KMS-11 (cell line): ENCODE measurements at regions not wholly inside any gene's neighbourhood (a gene's known extent, or its start where the extent isn't known, plus 50 kb on each side); places are given as distances from the start of the nearest gene placed in this dataset.

Experiments
- H2AFZ ChIP-seq: fragments of 200-600 bp; sonication (generic); 2 replicates; pipeline ENCODE4 v1.6.1; 2016; ENCODE audit warnings: antibody characterized with exemption, mixed run types, low read depth
- H3K27ac ChIP-seq: fragments of 200-600 bp; sonication (generic); 2 replicates; pipeline ENCODE4 v1.6.1; 2016; ENCODE audit warnings: mild to moderate bottlenecking, mixed run types
- H3K27me3 ChIP-seq: fragments of 200-600 bp; sonication (generic); 2 replicates; pipeline ENCODE4 v1.6.1; 2017; ENCODE audit warnings: mild to moderate bottlenecking, low read depth, mixed run types, moderate library complexity; ENCODE audit not compliant: insufficient read depth
- H3K36me3 ChIP-seq: fragments of 200-600 bp; sonication (generic); 2 replicates; pipeline ENCODE4 v1.6.1; 2017; ENCODE audit warnings: mild to moderate bottlenecking, mixed run types; ENCODE audit not compliant: insufficient read depth
- H3K4me1 ChIP-seq: fragments of 200-600 bp; sonication (generic); 2 replicates; pipeline ENCODE4 v1.6.1; 2016; ENCODE audit warnings: mild to moderate bottlenecking, low read depth, mixed run types; ENCODE audit not compliant: poor library complexity, severe bottlenecking
- H3K4me2 ChIP-seq: fragments of 200-600 bp; sonication (generic); 2 replicates; pipeline ENCODE4 v1.7.0; 2016; ENCODE audit warnings: mild to moderate bottlenecking, mixed run types
- H3K4me3 ChIP-seq: fragments of 200-600 bp; sonication (generic); IDR thresholded peaks from 2 replicates; pipeline ENCODE4 v1.6.1; 2017; ENCODE audit warnings: low read depth, low read length, mixed read lengths; ENCODE audit not compliant: insufficient read depth
- H3K79me2 ChIP-seq: fragments of 200-600 bp; sonication (generic); 2 replicates; pipeline ENCODE4 v1.6.1; 2016; ENCODE audit warnings: low read depth, mixed run types; ENCODE audit not compliant: insufficient read depth
- H3K9ac ChIP-seq: fragments of 200-600 bp; sonication (generic); 2 replicates; pipeline ENCODE4 v1.6.1; 2016; ENCODE audit warnings: mild to moderate bottlenecking, mixed run types
- H4K20me1 ChIP-seq: fragments of 200-600 bp; sonication (generic); 2 replicates; pipeline ENCODE4 v1.6.1; 2016; ENCODE audit warnings: mild to moderate bottlenecking, mixed run types; ENCODE audit not compliant: insufficient read depth
- CTCF ChIP-seq: fragments of 200-600 bp; sonication (generic); conservative IDR thresholded peaks from 2 replicates; pipeline ENCODE4 v1.6.1; 2017; ENCODE audit warnings: low read depth, mild to moderate bottlenecking, antibody characterized with exemption, low read length, moderate library complexity, mixed read lengths

- H3K36me3 ChIP-seq, result no peaks in the 10 kb centered on the region
- no peaks in the 10 kb centered on the region for H4K20me1 ChIP-seq
- H3K9ac ChIP-seq, result no peak overlapping the region
- no peak overlapping the region for H3K4me2 ChIP-seq
- TF ChIP-seq CTCF, result no peak
- no peaks in the 10 kb centered on the region for H3K27me3 ChIP-seq
- no peaks in the 10 kb centered on the region for H3K4me1 ChIP-seq
- no peaks in the 10 kb centered on the region for H3K79me2 ChIP-seq
- no peak overlapping the region for H2AFZ ChIP-seq
- H3K4me3 ChIP-seq, result no peak overlapping the region
- H3K27ac ChIP-seq, result no peak overlapping the region
Measured at GRCh38 chr10:44465401-44466115, 80.7 kb upstream of the CXCL12 start.

DNA sequence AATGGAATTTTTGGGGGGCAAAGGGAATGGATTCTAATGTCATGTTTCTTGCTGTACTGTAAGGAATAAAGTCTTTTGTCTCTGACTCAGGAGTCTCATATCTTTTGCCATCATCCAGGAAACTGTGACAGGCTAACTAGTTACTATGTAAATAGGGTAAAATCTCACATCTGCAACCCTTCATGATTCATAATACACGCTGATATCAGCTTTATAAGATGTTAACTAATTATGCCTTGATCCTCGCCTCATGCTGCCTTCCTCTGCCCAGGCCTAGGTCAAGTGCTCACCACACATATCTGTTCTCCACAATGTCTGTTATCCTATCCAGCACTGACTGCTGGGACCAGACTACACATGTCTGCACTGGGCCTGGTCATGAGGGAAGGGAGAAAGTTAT is 81.3 kb upstream of the CXCL12 start:
- Histone ChIP-seq H3K4me2 (no peak overlapping the region), H3K79me2 (no peaks in the 10 kb centered on the region), H3K27me3 (no peaks in the 10 kb centered on the region), H3K27ac (no peak overlapping the region), H3K4me3 (no peak overlapping the region), H2AFZ (no peak overlapping the region), H3K4me1 (no peaks in the 10 kb centered on the region), H3K9ac (no peak overlapping the region), H4K20me1 (no peaks in the 10 kb centered on the region), H3K36me3 (no peaks in the 10 kb centered on the region)
- TF ChIP-seq CTCF, result no peak

- Histone ChIP-seq H3K4me2 (no peak overlapping the region), H3K79me2 (no peaks in the 10 kb centered on the region), H3K36me3 (no peaks in the 10 kb centered on the region), H3K27ac (no peak overlapping the region), H3K9ac (no peak overlapping the region), H3K4me3 (no peak overlapping the region), H2AFZ (no peak overlapping the region), H4K20me1 (no peaks in the 10 kb centered on the region), H3K4me1 (no peaks in the 10 kb centered on the region), H3K27me3 (no peaks in the 10 kb centered on the region)
- TF ChIP-seq CTCF, result no peak
Measured at GRCh38 chr10:44467090-44467489, 82.2 kb upstream of the CXCL12 start.

- no peaks in the 10 kb centered on the region for H3K27me3 ChIP-seq
- no peak for TF ChIP-seq CTCF
Measured at GRCh38 chr10:44467900-44468299, 83.0 kb upstream of the CXCL12 start.

More at GRCh38 chr10:44467900-44468299, 83.0 kb upstream of the CXCL12 start:
- H3K36me3 ChIP-seq, result no peaks in the 10 kb centered on the region
- no peaks in the 10 kb centered on the region for H3K4me1 ChIP-seq
- H3K4me3 ChIP-seq, result no peak overlapping the region
- H2AFZ ChIP-seq, result no peak overlapping the region
- H3K27ac ChIP-seq, result no peak overlapping the region
- no peaks in the 10 kb centered on the region for H4K20me1 ChIP-seq
- H3K9ac ChIP-seq, result no peak overlapping the region
- H3K79me2 ChIP-seq, result no peaks in the 10 kb centered on the region
- H3K4me2 ChIP-seq, result no peak overlapping the region
